AG08396 (cell line): ENCODE measurements at regions not wholly inside any gene's neighbourhood (a gene's known extent, or its start where the extent isn't known, plus 50 kb on each side); places are given as distances from the start of the nearest gene placed in this dataset.
"Not testable (repeated sequence)": the region's sequence is repeated elsewhere in the genome, so short reads cannot be mapped to it uniquely, and the experiment has no call there.

Experiments
- DNase-seq: peaks from one replicate; pipeline ENCODE4 v3.0.0; 2012; ENCODE audit warnings: low spot score, mixed read lengths

DNA sequence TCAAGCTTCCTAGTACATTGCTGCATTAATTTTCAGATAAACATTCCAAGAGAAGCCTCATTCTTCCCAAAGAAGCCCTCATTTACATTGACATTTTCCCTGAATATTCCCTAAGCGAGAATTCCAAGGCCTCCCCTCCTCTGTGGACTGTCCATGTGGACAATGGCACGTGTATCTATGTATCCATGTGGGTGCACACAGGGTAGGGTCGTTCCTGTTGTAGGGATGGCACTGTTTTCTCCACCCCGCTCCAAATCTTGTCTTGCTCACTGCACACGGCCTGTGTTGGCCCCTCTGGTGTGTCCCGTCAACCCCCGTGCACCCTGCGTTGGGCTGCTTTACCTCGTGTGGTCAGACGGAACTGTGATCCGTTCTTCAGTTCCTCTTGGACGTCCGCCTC, 104.7 kb upstream of the IRX2 start:
- no peak for DNase-seq

DNA sequence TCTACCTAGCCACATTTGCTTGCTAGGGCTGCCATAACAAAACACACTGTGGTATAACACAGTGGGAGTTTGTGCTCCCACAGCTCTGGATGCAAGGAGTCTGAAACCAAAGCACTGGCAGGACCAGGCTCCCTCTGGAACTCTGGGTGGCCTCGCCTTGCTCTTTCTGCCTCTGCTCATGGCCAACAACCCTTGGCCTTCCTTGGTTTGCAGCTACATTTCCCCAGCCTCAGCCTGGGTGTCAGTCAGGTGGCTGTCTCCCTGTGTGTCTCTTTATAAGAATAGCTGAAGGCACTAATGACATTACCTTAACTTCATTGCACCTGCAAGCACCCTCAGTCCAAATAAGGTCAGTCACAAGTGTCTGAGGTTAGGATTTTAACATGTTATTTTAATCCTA, 101.0 kb upstream of the IRX2 start:
- no peak for DNase-seq

DNA sequence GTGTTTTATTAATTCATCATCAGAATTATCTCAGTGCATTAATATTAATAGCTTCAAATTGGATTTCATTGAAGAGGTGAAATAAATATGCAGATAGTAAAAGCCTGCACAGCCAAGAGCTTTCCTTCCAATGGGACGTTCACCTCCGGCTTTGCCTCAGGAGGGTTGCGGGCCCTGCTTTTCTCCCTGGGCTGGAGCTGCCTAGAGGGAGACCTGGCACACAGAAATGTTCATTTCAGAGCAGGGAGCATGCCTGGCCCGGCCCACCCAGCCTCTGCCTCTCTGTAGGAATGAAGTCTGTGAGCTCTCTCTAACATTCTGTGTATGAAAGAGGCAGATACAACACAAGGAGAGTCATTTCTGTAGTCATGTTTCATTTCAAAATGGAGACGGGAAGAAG, 100.4 kb upstream of the IRX2 start:
- no peak for DNase-seq

GRCh38 chr5:2849429-2849828, 98.0 kb upstream of the IRX2 start:
- no peak for DNase-seq

GRCh38 chr5:2848619-2849018, 97.1 kb upstream of the IRX2 start:
- no peak for DNase-seq

- DNase-seq = no peak
Observed at GRCh38 chr5:2847608-2848007, 96.1 kb upstream of the IRX2 start.

GRCh38 chr5:2841208-2841607, 89.7 kb upstream of the IRX2 start:
- DNase-seq = no peak

DNA sequence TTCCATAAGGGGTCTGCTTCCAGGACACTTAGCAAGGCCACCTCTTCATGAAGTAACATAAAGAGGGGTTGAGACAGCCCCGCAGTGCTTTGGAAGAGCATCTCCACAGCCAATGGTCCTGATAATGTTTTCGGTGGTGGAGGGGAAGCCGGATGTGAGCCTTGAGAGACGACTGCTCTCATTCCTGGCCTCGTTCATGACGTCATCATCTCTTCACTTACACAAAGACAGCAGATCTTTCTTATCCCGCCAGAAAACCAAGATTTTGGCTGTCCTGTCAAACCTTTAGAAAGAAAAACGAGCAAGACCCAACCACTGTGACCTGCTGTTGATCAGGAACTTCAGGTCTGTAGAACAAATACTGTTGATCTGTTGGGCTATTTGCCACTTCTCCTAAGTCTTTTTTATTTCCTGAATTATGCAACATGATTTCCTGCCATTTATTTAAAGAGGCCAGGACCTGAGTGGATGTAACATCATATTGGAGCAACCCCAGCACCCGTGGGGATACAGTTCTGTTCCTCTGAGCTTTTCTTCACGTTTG, 89.0 kb upstream of the IRX2 start:
- DNase-seq = no peak

- no peak for DNase-seq
Observed at GRCh38 chr5:2836133-2836532, 84.7 kb upstream of the IRX2 start.

GRCh38 chr5:2833556-2833955, 82.1 kb upstream of the IRX2 start:
- DNase-seq = no peak

DNA sequence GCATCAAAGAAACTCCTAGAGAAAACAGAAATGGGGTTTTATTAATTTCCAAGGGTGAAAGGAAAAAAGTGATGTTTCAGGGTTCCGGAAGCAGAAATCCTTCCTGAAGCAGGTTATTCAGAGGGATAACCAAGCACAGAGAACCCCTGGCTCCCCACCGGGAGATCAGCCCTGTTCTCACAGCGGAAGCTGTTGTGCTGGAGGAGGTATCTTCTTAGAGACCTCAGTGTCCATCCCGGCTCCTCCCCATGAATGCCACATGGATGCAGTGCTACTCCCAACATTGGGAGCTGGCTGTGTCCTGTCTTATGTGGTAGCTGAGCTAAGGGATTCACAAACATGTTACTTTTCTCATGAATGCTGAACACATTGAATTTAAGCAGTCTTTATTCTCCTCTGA, 80.9 kb upstream of the IRX2 start:
- no peak for DNase-seq

- no peak for DNase-seq
Observed at GRCh38 chr5:2829239-2829638, 77.8 kb upstream of the IRX2 start.

- DNase-seq = no peak
Observed at GRCh38 chr5:2818936-2819335, 67.5 kb upstream of the IRX2 start.

- no peak for DNase-seq
Observed at GRCh38 chr5:2817031-2817603, 65.6 kb upstream of the IRX2 start.

DNA sequence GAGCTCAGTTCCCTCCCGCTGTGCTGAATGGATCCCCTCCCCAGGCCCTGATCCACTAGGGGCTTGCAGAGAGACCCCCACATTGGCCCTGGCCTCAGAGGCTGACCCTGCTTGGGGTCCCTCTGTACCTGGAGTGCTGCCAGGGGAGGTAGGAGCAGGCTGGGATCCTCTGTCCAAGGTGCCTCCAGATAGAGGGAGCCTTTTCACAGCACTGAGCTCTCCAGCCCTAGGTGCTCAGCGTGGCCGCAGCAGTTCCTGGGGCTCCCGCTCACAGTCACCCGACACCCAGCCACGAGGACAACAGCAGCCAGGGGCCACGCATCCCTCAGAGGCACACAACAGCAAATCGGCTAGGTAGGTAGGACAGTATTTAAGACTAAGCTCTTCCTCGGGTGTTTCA, 62.2 kb upstream of the IRX2 start:
- no peak for DNase-seq

DNA sequence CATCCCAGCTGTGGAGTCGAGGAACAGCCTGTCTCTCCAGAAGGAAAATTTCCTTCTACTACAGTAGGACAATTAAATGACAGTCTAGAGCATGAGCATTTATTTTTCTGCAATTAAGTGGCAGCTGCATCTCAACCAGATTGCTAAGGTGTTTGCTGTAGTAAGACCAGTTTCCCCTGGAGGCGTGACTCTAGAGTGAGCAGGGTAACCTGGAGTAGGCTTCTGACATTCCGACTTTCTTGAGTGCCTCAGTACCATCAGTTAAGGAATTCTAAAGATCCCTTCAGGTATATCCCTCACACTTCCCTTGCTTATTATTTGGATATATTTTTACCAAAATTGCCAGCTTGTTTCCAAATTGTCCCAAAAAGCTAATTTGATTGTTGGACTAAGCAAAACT, 59.2 kb upstream of the IRX2 start:
- DNase-seq = no peak

GRCh38 chr5:2807244-2807643, 55.8 kb upstream of the IRX2 start:
- not testable (repeated sequence) for DNase-seq

- no peak for DNase-seq
Observed at GRCh38 chr5:2806176-2806575, 54.7 kb upstream of the IRX2 start.

DNA sequence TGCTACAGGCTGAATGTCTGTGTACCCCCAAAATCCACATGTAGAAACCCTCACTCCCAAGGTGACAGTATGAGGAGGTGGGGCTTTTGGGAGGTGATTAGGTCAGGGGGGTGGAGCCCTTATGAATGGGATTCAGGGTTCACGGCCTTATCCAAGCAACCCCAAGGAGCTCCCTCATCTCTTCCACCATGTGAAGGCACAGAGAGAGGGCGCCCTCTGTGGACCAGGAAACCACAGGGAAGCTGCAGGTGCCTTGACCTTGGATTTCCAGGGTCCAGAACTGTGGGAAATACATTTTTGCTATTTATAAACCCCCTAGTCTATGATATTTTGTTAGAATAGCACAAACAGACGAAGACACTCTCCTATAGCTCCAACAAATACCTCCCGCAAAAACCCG, 53.6 kb upstream of the IRX2 start:
- no peak for DNase-seq

DNA sequence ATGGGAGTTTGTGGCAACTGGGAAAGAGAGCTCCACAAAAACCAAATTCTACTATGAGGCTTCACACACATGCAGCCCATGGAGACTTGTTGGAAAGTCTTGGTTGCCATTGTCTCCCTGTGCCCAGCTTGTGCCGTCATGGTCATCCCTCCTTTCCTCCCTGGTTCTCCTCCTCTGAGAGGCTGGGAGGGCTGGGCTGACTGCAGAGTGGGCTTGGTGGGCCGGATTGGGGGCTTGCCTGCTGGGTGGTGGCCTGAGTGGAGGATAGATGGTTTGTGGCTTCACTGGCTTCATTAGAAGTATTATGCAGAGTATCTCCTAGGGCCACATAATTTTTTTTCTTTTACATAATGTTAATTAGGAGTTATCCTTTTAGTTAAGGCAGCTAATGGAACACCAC, 52.3 kb upstream of the IRX2 start:
- DNase-seq = no peak

DNA sequence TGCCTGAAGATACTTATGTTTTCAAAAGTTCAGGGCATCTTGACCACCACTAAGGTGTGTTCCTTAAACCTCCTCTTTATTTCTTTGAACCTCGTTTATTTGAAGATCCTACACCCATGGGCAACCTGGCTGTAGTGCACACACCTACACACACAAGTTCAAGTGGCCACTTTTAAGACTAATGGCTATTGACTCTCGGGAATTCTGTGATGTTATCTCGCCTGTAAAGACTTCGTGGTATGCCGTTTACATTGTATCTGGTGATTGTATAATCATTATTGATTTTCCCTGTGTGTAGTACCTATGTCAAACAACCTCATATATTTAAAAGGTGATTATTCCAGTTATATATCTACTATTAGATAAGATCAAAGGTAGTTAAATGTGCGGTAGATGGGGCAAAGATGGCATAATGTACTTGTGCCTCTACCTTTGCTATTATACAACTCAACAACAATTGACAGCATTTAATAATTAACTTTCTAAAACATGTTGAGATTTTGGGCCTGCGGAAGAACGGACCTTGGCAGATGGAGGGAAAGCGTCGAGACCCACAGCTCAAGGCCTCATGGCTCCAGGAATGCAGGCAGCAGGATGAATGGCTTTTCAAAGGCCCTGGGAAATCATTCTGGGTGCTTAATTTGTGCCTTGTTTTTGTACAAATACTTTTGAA, 51.4 kb upstream of the IRX2 start:
- no peak for DNase-seq

GRCh38 chr5:2801577-2802525, 50.4 kb upstream of the IRX2 start:
- no peak for DNase-seq
